ENCODE measurements at regions not wholly inside any gene's neighbourhood (a gene's known extent, or its start where the extent isn't known, plus 50 kb on each side); places are given as distances from the start of the nearest gene placed in this dataset.

DNA sequence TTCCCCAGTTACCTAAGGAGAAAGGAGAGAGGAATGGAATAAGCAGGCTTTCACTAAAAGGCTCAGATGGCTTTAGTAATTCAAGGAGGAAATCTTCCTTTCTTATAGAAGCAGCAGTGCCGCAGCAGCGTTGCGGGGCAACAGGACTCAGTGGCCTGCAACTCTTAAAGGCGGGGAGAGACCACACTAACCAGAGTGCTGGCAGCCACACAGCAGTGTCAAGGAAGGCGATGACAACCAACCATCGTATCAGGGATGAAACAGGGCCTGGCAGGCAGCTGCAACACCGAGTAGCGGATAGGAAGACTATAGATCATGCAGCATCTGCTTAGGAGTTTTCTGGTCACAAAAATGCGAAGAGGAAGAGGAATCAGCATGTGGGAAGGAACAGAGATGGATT is 106.0 kb downstream of the ERCC5 start:
- POLR2A ChIA-PET = no interaction called here
- Mint-ChIP-seq H3K36me3 (ENCODE audit: low read depth) (no peaks in the 10 kb centered on the region), H3K4me1 (no peaks in the 10 kb centered on the region), H3K4me3 (no peak overlapping the region), H3K27ac (no peak overlapping the region), H3K27me3 (no peaks in the 10 kb centered on the region), H3K9me3 (no peaks in the 10 kb centered on the region)
- CTCF ChIA-PET = no interaction called here
- intact Hi-C loops (cut with micrococcal nuclease) = no loop called here
- ATAC-seq (ENCODE audit: low read depth) (no peak), DNase-seq (no peak)
- TF ChIP-seq, protein P1, sequence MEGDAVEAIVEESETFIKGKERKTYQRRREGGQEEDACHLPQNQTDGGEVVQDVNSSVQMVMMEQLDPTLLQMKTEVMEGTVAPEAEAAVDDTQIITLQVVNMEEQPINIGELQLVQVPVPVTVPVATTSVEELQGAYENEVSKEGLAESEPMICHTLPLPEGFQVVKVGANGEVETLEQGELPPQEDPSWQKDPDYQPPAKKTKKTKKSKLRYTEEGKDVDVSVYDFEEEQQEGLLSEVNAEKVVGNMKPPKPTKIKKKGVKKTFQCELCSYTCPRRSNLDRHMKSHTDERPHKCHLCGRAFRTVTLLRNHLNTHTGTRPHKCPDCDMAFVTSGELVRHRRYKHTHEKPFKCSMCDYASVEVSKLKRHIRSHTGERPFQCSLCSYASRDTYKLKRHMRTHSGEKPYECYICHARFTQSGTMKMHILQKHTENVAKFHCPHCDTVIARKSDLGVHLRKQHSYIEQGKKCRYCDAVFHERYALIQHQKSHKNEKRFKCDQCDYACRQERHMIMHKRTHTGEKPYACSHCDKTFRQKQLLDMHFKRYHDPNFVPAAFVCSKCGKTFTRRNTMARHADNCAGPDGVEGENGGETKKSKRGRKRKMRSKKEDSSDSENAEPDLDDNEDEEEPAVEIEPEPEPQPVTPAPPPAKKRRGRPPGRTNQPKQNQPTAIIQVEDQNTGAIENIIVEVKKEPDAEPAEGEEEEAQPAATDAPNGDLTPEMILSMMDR (IDR thresholded peaks at IDR 0.05) = no peak

DNA sequence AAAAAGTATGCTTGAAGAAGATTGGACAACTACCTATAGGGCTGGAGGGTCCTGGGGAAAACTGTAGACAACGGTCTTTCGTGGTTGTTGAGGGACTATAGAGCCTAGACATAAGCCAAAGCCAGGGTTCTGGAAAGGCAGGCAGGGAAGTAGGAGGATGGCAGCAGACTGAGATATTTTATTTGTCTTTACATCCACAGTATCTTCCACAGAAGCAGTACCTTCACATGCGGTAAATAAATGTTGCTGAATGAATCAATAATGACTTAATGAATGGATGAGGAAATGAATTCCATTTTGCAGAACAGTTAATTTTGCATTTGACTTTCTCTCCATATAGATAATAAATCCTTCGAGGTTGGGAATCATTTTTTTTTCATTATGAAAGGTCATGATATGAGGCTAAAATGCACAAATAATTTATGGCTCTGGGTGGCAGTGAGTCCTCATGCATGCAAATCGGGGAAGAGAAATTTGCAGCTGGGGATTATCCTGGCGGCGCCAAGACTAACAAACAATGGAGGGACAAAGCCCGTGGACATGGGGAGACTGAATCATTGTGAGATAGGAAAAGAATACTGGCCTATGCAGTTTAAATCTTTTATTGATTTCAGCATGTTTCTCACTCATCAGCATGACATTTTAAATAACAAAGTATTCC is 102.0 kb downstream of the ERCC5 start:
- intact Hi-C loops (cut with micrococcal nuclease) = no loop called here
- Mint-ChIP-seq H3K4me1 (no peaks in the 10 kb centered on the region), H3K4me3 (no peak overlapping the region), H3K27me3 (no peaks in the 10 kb centered on the region), H3K36me3 (ENCODE audit: low read depth) (no peaks in the 10 kb centered on the region), H3K9me3 (no peaks in the 10 kb centered on the region), H3K27ac (no peak overlapping the region)
- TF ChIP-seq, protein P1 (IDR thresholded peaks at IDR 0.05) = no peak
- ATAC-seq (ENCODE audit: low read depth) (no peak), DNase-seq (no peak)
- POLR2A ChIA-PET = no interaction called here
- CTCF ChIA-PET = no interaction called here

DNA sequence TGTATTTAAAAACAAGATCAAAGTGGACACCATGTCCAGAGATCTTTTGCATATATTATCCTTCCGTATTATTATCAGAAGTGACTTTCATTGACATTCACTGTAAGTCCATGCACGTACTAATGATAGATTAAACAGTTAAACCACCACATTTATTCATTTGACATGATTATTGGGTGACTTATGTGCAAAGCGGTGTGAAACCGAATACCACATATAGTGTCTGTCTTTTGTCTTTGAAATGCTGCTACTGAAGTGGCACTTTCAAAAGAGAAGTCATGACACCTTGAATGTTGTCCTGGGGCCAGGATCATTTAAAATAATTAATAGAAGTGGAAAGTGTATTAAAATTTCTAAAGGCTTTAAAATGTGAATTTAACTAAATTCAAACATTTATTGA is 100.1 kb downstream of the ERCC5 start:
- CTCF ChIA-PET = no interaction called here
- Mint-ChIP-seq H3K27ac (no peak overlapping the region), H3K4me1 (no peaks in the 10 kb centered on the region), H3K4me3 (no peak overlapping the region), H3K27me3 (no peaks in the 10 kb centered on the region), H3K9me3 (peaks cover 7% of the 10 kb centered on the region), H3K36me3 (ENCODE audit: low read depth) (no peaks in the 10 kb centered on the region)
- POLR2A ChIA-PET = no interaction called here
- no peak for ATAC-seq (ENCODE audit: low read depth)
- no peak for DNase-seq
- intact Hi-C loops (cut with micrococcal nuclease) = no loop called here
- TF ChIP-seq, protein P1 (IDR thresholded peaks at IDR 0.05) = no peak

DNA sequence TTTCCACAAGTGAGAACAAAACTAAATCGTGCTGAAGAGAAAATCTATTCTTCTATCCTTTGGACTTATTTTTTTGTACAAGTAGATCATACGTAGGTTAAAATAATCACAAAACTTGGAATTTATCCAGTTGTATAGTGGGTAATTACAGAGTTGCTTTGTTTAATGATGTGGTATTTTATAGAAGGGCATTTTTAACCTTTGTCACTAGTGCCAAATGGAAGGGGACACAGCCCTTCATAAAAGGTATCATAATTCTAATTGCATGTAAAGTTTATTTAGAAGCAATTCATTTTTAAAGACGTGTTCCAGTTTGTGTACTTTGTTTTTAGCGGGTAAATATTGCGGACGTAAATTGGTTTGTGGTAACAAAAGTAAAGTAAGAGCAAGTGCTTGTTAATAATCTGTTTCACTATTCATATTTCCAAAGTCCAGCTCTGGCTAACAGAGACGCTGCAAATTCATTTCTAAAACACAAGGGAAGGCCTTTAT is 99.5 kb downstream of the ERCC5 start:
- intact Hi-C loops (cut with micrococcal nuclease) = no loop called here
- POLR2A ChIA-PET = no interaction called here

DNA sequence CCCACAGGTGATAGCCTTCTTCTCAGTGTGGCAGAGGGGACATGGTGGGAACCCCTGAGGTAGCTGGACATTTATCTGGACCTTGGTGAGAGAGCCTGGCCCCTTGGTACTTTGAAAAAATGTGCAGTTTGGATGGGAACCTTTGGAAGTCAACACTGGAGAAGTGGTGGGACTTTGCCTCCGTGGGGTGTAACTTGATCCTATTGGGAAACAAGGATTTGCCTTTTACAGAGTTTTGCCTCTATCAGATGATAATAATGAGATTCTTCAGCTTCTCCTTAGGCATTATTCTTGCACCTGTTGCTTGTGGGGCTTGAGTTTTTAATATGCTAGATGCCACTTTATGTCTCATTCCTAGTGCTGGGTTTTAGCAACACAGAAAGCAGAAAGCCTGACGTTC is 99.0 kb downstream of the ERCC5 start:
- peaks cover 11% of the 10 kb centered on the region for H3K9me3 Mint-ChIP-seq
- intact Hi-C loops (cut with micrococcal nuclease) = no loop called here
- H3K4me1 Mint-ChIP-seq = no peaks in the 10 kb centered on the region
- TF ChIP-seq, protein P1 (IDR thresholded peaks at IDR 0.05) = no peak
- ATAC-seq (ENCODE audit: low read depth) (no peak), DNase-seq (no peak)
- no peaks in the 10 kb centered on the region for H3K27me3 Mint-ChIP-seq
- no peaks in the 10 kb centered on the region for H3K36me3 Mint-ChIP-seq (ENCODE audit: low read depth)
- H3K4me3 Mint-ChIP-seq = no peak overlapping the region
- H3K27ac Mint-ChIP-seq = no peak overlapping the region
- CTCF ChIA-PET = no interaction called here
- POLR2A ChIA-PET = no interaction called here

More for the DNA sequence above, 99.5 kb downstream of the ERCC5 start:
- no peak for DNase-seq
- ATAC-seq (ENCODE audit: low read depth) = no peak
- H3K9me3 Mint-ChIP-seq = peaks cover 7% of the 10 kb centered on the region
- no peak overlapping the region for H3K27ac Mint-ChIP-seq
- TF ChIP-seq, protein P1 (IDR thresholded peaks at IDR 0.05) = no peak
- no peaks in the 10 kb centered on the region for H3K36me3 Mint-ChIP-seq (ENCODE audit: low read depth)
- CTCF ChIA-PET = no interaction called here
- H3K4me3 Mint-ChIP-seq = no peak overlapping the region
- H3K27me3 Mint-ChIP-seq = no peaks in the 10 kb centered on the region
- H3K4me1 Mint-ChIP-seq = no peaks in the 10 kb centered on the region
